ENCODE measurements at regions not wholly inside any gene's neighbourhood (a gene's known extent, or its start where the extent isn't known, plus 50 kb on each side); places are given as distances from the start of the nearest gene placed in this dataset.

- peak in 3 of 4 donors; percentile 23 to 36 (median 33) for DNase-seq (ENCODE audit: low read depth in 4 of 4, low spot score in 3 of 4)
These were observed 195.2 kb upstream of the DPPA4 start for GRCh38 chr3:109532257-109533216.

- no peak for DNase-seq (ENCODE audit: low read depth in 4 of 4, low spot score in 3 of 4)
These were observed 208.4 kb upstream of the DPPA4 start for GRCh38 chr3:109545746-109546145.

- no peak for DNase-seq (ENCODE audit: low read depth in 4 of 4, low spot score in 3 of 4)
These were observed 211.0 kb upstream of the DPPA4 start for GRCh38 chr3:109548192-109548938.

- no peak for DNase-seq (ENCODE audit: low read depth in 4 of 4, low spot score in 3 of 4)
These were observed 216.4 kb upstream of the DPPA4 start for GRCh38 chr3:109553591-109554371.

GRCh38 chr3:109559389-109559788, 222.0 kb upstream of the DPPA4 start:
- DNase-seq (ENCODE audit: low read depth in 4 of 4, low spot score in 3 of 4): no peak

GRCh38 chr3:109563149-109563548, 225.8 kb upstream of the DPPA4 start:
- no peak for DNase-seq (ENCODE audit: low read depth in 4 of 4, low spot score in 3 of 4)

- no peak for DNase-seq (ENCODE audit: low read depth in 4 of 4, low spot score in 3 of 4)
These were observed 231.9 kb upstream of the DPPA4 start for GRCh38 chr3:109569135-109569846.

GRCh38 chr3:109570408-109570807, 233.1 kb upstream of the DPPA4 start:
- no peak for DNase-seq (ENCODE audit: low read depth in 4 of 4, low spot score in 3 of 4)

- DNase-seq (ENCODE audit: low read depth in 4 of 4, low spot score in 3 of 4): no peak
These were observed 235.0 kb upstream of the DPPA4 start for GRCh38 chr3:109572301-109572700.

GRCh38 chr3:109596991-109597390, 259.6 kb upstream of the DPPA4 start:
- peak in 1 of 4 donors; percentile 24 for DNase-seq (ENCODE audit: low read depth in 4 of 4, low spot score in 3 of 4)

- DNase-seq (ENCODE audit: low read depth in 4 of 4, low spot score in 3 of 4): no peak
These were observed 260.1 kb upstream of the DPPA4 start for GRCh38 chr3:109597444-109597843.

- no peak for DNase-seq (ENCODE audit: low read depth in 4 of 4, low spot score in 3 of 4)
These were observed 270.6 kb upstream of the DPPA4 start for GRCh38 chr3:109607897-109608296.

- DNase-seq (ENCODE audit: low read depth in 4 of 4, low spot score in 3 of 4): no peak
These were observed 271.2 kb upstream of the DPPA4 start for GRCh38 chr3:109608574-109608973.

- DNase-seq (ENCODE audit: low read depth in 4 of 4, low spot score in 3 of 4): no peak
These were observed 281.5 kb upstream of the DPPA4 start for GRCh38 chr3:109618766-109619378.

GRCh38 chr3:109631897-109632296, 294.6 kb upstream of the DPPA4 start:
- peak in 3 of 4 donors; percentile 24 to 38 (median 25) for DNase-seq (ENCODE audit: low read depth in 4 of 4, low spot score in 3 of 4)

- no peak for DNase-seq (ENCODE audit: low read depth in 4 of 4, low spot score in 3 of 4)
These were observed 302.9 kb upstream of the DPPA4 start for GRCh38 chr3:109640146-109640652.

GRCh38 chr3:109642025-109642424, 304.7 kb upstream of the DPPA4 start:
- DNase-seq (ENCODE audit: low read depth in 4 of 4, low spot score in 3 of 4): no peak

- DNase-seq (ENCODE audit: low read depth in 4 of 4, low spot score in 3 of 4): no peak
These were observed 306.2 kb upstream of the DPPA4 start for GRCh38 chr3:109643590-109643989.

GRCh38 chr3:109644332-109644731, 307.0 kb upstream of the DPPA4 start:
- DNase-seq (ENCODE audit: low read depth in 4 of 4, low spot score in 3 of 4): no peak

- no peak for DNase-seq (ENCODE audit: low read depth in 4 of 4, low spot score in 3 of 4)
These were observed 307.4 kb upstream of the DPPA4 start for GRCh38 chr3:109644746-109645145.

Data from right renal pelvis (tissue), 4 donors.